ENCODE measurements at regions not wholly inside any gene's neighbourhood (a gene's known extent, or its start where the extent isn't known, plus 50 kb on each side); places are given as distances from the start of the nearest gene placed in this dataset.

GRCh38 chr3:195001961-195002861 is 268.7 kb downstream of the XXYLT1 start:
- peak; percentile 98 for DNase-seq

GRCh38 chr3:195003006-195003892 is 267.7 kb downstream of the XXYLT1 start:
- DNase-seq = no peak

GRCh38 chr3:195003893-195004289 is 267.1 kb downstream of the XXYLT1 start:
- no peak for DNase-seq

- no peak for DNase-seq
Measured at GRCh38 chr3:195004512-195005250, 266.3 kb downstream of the XXYLT1 start.

GRCh38 chr3:195005251-195005620 is 265.7 kb downstream of the XXYLT1 start:
- no peak for DNase-seq

GRCh38 chr3:195005759-195006510 is 265.0 kb downstream of the XXYLT1 start:
- no peak for DNase-seq

- no peak for DNase-seq
Measured at GRCh38 chr3:195007151-195007550, 263.8 kb downstream of the XXYLT1 start.

GRCh38 chr3:195007766-195008165 is 263.2 kb downstream of the XXYLT1 start:
- no peak for DNase-seq

GRCh38 chr3:195008816-195009215 is 262.1 kb downstream of the XXYLT1 start:
- DNase-seq = no peak

- DNase-seq = no peak
Measured at GRCh38 chr3:195009616-195010015, 261.3 kb downstream of the XXYLT1 start.

GRCh38 chr3:195010551-195011100 is 260.3 kb downstream of the XXYLT1 start:
- DNase-seq = no peak

- no peak for DNase-seq
Measured at GRCh38 chr3:195011231-195011834, 259.6 kb downstream of the XXYLT1 start.

- no peak for DNase-seq
Measured at GRCh38 chr3:195012100-195012499, 258.9 kb downstream of the XXYLT1 start.

- DNase-seq = no peak
Measured at GRCh38 chr3:195012571-195012970, 258.4 kb downstream of the XXYLT1 start.

GRCh38 chr3:195013411-195014361 is 257.3 kb downstream of the XXYLT1 start:
- no peak for DNase-seq

GRCh38 chr3:195015021-195015420 is 255.9 kb downstream of the XXYLT1 start:
- no peak for DNase-seq

GRCh38 chr3:195017151-195017550 is 253.8 kb downstream of the XXYLT1 start:
- DNase-seq = no peak
